GM19438 (cell line): ENCODE measurements at regions not wholly inside any gene's neighbourhood (a gene's known extent, or its start where the extent isn't known, plus 50 kb on each side); places are given as distances from the start of the nearest gene placed in this dataset.
A peak's percentile ranks its signal among the peaks of the same experiment; 100 is the strongest.

Experiments
- ATAC-seq: cut with Tn5 transposase; IDR thresholded peaks from one replicate; pipeline ENCODE4 v1.9.1; 2021; ENCODE audit warnings: low read depth; ENCODE audit not compliant: unreplicated experiment

DNA sequence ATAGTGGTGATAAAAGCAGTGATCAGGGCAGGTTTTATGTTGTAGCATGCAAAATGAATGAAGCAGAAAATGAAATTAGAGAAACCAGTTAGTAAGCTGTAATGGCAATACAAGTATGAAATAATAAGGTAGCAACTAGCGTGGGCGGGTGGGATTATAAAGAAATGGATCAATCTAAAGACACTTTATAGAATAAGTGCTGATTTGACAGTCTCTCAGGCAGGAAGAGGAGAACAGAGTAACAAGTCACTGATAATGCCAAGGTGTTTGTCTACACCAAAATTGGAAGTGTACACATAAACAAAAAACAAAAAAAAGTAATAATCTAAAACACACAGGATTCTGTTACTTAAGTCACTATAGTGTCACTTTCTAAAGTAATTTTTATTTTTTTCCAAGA lies 51.0 kb upstream of the PCBP1 start:
- no peak for ATAC-seq

- ATAC-seq: no peak
These were observed 51.9 kb upstream of the PCBP1 start for GRCh38 chr2:70035344-70035844.

- ATAC-seq: no peak
These were observed 56.4 kb upstream of the PCBP1 start for GRCh38 chr2:70030724-70031420.

DNA sequence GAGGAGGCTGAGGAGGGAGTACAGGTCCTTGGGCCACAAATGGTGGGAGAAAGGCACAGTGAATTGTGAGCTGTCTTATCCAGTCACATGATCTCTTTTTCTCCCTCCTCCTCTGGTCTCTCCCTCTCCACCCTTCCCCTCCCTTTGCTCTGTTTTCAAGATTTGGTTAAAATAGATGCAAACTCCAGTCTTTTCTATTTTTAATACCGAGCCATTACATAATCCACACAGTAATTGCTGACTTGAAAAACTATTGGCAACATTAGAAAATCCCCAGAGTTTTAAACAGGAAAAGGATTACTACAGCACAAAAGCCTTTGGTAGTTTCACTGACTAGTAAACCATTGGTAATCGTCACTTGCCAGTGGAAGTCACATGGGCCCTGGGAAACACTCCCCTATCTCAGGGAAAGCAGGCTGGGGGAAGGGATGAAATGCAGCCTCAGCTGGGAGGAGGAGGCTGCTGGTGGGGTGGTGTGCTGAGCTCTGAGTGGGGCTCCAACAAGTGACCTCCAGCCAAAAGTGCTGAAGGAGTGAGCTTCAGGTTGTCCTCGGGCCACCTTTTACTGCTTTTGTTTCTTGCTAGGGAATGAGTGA lies 57.4 kb upstream of the PCBP1 start:
- ATAC-seq: peak; percentile 75

GRCh38 chr2:70024284-70024683 lies 62.9 kb upstream of the ASPRV1 start:
- ATAC-seq: no peak

GRCh38 chr2:70019096-70019495 lies 57.7 kb upstream of the ASPRV1 start:
- no peak for ATAC-seq

DNA sequence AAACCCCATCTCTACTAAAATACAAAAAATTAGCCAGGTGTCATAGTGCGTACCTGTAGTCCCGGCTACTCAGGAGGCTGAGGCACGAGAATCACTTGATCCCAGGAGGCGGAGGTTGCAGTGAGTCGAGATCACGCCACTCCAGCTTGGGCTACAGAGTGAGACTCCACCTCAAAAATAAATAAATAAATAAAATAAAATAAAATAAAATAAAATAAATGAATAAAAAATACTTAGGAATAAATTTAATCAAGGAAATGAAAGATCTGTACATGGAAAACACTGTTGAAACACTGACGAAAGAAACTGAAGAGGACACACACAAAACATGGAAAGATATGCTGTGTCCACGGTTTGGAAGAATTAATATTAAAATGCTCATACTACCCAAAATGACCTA lies 56.5 kb upstream of the ASPRV1 start:
- ATAC-seq: no peak

- ATAC-seq: no peak
These were observed 53.5 kb upstream of the ASPRV1 start for GRCh38 chr2:70014959-70015358.

- ATAC-seq: no peak
These were observed 51.5 kb upstream of the ASPRV1 start for GRCh38 chr2:70012887-70013286.

DNA sequence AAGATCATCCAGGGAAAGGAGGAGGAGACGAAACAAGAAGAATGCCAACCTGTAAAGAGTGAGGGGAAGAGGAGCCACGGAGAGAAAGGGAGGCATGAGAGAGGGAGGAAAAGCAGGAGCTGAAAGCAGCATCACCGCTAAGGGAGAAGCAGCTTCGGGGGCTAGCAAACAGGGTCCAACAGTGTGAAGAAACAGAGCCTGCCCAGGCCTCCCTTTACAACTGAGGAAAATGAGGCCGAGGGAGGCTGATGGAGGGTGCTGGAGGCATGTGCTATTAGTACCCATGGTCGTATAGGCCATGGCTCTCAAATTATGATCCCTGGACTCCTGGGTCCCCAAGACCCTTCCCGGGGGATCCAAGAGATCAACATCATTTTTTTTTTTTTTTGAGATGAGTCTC lies 50.4 kb upstream of the ASPRV1 start:
- ATAC-seq: no peak

DNA sequence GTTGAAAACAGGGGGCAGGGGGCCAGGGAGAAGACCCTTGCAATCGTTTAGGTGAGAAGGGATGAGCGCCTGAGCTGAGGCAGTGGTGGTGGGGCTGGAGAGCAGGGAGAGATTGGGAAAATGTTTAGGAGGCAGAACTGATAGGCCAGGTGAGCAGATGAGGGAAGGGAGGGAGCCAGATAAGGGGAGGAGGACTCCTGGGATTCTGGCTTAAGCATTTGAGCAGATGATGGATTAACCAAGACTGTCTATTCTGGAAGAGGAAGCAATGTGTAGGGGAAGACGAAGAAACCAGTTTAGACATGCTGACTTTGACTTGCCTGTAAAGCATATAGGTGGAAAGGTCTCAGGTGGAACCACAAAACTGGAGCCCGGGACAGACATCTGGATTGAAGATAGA lies 49.9 kb upstream of the ASPRV1 start:
- no peak for ATAC-seq
